ENCODE measurements at regions not wholly inside any gene's neighbourhood (a gene's known extent, or its start where the extent isn't known, plus 50 kb on each side); places are given as distances from the start of the nearest gene placed in this dataset.

GRCh38 chr19:28334419-28334818, 878.5 kb downstream of the UQCRFS1 start:
- DNase-seq (ENCODE audit: extremely low read depth, low read depth), result no peak
- TF ChIP-seq, protein P1, sequence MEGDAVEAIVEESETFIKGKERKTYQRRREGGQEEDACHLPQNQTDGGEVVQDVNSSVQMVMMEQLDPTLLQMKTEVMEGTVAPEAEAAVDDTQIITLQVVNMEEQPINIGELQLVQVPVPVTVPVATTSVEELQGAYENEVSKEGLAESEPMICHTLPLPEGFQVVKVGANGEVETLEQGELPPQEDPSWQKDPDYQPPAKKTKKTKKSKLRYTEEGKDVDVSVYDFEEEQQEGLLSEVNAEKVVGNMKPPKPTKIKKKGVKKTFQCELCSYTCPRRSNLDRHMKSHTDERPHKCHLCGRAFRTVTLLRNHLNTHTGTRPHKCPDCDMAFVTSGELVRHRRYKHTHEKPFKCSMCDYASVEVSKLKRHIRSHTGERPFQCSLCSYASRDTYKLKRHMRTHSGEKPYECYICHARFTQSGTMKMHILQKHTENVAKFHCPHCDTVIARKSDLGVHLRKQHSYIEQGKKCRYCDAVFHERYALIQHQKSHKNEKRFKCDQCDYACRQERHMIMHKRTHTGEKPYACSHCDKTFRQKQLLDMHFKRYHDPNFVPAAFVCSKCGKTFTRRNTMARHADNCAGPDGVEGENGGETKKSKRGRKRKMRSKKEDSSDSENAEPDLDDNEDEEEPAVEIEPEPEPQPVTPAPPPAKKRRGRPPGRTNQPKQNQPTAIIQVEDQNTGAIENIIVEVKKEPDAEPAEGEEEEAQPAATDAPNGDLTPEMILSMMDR (IDR thresholded peaks at IDR 0.05; ENCODE audit: low read depth, low read length), result no peak

DNA sequence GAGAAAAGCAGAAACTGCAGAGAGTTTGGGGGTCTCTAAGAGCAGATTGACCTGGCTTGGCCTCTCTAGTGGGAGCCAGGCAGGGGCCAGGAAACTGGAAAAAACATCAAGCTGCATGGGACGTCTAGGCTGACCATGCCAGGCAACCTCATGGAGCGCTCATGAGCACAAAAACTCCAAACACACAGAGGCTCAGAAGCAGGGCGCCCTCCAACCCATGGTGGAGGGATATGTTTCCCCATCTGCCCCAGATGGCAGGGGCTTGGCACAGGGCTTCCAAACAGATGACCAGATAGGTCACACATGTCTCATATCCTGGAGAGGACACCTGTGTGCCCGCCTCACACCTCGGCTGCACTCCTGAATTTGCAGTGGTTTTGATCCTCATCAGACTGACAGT, 879.0 kb downstream of the UQCRFS1 start:
- DNase-seq (ENCODE audit: extremely low read depth, low read depth), result no peak
- TF ChIP-seq, protein P1 (IDR thresholded peaks at IDR 0.05; ENCODE audit: low read depth, low read length), result no peak

DNA sequence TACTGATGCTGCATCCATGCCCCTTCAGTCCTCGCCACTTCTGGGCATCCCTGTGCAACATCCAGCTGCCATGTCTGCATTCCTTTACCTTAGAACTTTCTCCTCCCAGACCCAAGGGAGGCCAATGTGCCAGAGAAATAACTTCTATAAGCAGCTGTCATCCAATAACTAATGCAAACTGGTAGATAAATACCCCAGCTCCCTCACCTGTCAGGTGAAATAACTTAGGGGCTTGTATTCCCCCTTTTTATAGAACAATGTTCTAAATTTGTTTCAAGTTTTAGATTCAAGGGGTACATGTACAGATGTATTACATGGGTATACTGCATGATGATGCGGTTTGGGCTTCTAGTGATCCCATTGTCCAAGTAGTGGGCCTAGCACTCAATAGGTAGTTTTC, 880.1 kb downstream of the UQCRFS1 start:
- no peak for DNase-seq (ENCODE audit: extremely low read depth, low read depth)
- TF ChIP-seq, protein P1 (IDR thresholded peaks at IDR 0.05; ENCODE audit: low read depth, low read length), result no peak

DNA sequence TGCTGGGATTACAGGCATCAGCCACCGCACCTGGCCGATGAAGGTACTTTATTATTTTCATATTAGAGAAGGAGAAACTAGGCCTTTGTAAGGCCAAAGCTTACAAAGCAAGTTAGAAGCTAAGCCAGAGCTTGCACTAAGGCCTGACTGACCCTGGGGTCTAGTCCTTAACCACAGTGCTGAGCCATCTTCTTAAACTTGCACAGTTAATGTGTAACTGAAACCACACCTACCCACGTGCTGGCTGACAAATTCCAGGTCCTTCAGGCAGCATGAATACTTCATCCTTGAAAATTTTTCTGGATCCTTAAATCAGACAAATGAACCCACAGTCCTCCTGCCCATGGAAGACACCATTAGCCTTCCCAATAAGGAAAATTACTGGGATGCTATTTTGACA, 880.6 kb downstream of the UQCRFS1 start:
- DNase-seq (ENCODE audit: extremely low read depth, low read depth), result no peak
- TF ChIP-seq, protein P1 (IDR thresholded peaks at IDR 0.05; ENCODE audit: low read depth, low read length), result no peak

- TF ChIP-seq, protein P1 (IDR thresholded peaks at IDR 0.05; ENCODE audit: low read depth, low read length), result no peak
- no peak for DNase-seq (ENCODE audit: extremely low read depth, low read depth)
Observed at GRCh38 chr19:28331596-28331995, 881.4 kb downstream of the UQCRFS1 start.

GRCh38 chr19:28330831-28331230, 882.1 kb downstream of the UQCRFS1 start:
- DNase-seq (ENCODE audit: extremely low read depth, low read depth), result no peak
- TF ChIP-seq, protein P1 (IDR thresholded peaks at IDR 0.05; ENCODE audit: low read depth, low read length), result no peak

DNA sequence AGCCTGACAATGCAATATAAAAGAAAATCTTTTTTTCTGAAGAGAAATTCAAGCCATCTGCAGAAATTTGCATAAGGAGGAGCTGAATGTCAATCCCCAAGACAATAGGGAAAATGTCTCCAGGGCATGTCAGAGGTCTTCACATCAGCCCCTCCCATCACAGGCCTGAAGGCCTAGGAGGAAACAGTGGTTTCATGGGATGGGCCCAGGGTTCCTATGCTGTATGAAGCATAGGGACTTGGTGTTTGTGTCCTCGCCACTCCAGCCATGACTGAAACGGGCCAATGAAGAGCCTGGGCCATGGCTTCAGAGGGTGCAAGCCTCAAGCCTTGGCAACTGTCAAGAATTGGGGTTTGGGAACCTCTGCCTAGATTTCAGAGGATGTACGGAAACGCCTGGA, 883.5 kb downstream of the UQCRFS1 start:
- TF ChIP-seq, protein P1 (IDR thresholded peaks at IDR 0.05; ENCODE audit: low read depth, low read length), result no peak
- DNase-seq (ENCODE audit: extremely low read depth, low read depth), result no peak

Data from AG09319 (cell line).